GM23338 (cell line): ENCODE measurements at regions not wholly inside any gene's neighbourhood (a gene's known extent, or its start where the extent isn't known, plus 50 kb on each side); places are given as distances from the start of the nearest gene placed in this dataset.
A peak's percentile ranks its signal among the peaks of the same experiment; 100 is the strongest.

Source experiments
- ATAC-seq: fragments of 200-7000 bp; cut with Tn5 transposase; 3 replicates; pipeline ENCODE4 v1.9.1; 2020
- DNase-seq: peaks from one replicate; pipeline ENCODE4 v3.0.0-alpha.2; 2015; ENCODE audit warnings: low spot score
- H2AFZ ChIP-seq: fragments of 200-600 bp; sonication (generic); 2 replicates; pipeline ENCODE4 v1.8.0; 2016; ENCODE audit warnings: antibody characterized with exemption, mild to moderate bottlenecking, moderate library complexity
- H3F3A ChIP-seq: fragments of 200-600 bp; sonication (generic); replicated peaks from 2 replicates; pipeline ENCODE4 v1.8.0; 2017; ENCODE audit warnings: antibody characterized with exemption, mixed run types, low read depth
- H3K27ac ChIP-seq: fragments of 200-600 bp; sonication (generic); 2 replicates; pipeline ENCODE4 v1.6.1; 2016; ENCODE audit warnings: low read depth
- H3K27me3 ChIP-seq: fragments of 200-600 bp; sonication (generic); 2 replicates; pipeline ENCODE4 v1.8.0; 2016; ENCODE audit warnings: mild to moderate bottlenecking, mixed run types, moderate library complexity; ENCODE audit not compliant: insufficient read depth
- H3K36me3 ChIP-seq: fragments of 200-600 bp; sonication (generic); 2 replicates; pipeline ENCODE4 v1.8.0; 2016; ENCODE audit warnings: mild to moderate bottlenecking; ENCODE audit not compliant: insufficient read depth
- H3K4me1 ChIP-seq: fragments of 200-600 bp; sonication (generic); 2 replicates; pipeline ENCODE4 v1.8.0; 2016; ENCODE audit warnings: mild to moderate bottlenecking, moderate library complexity; ENCODE audit not compliant: insufficient read depth
- H3K4me2 ChIP-seq: fragments of 200-600 bp; sonication (generic); 2 replicates; pipeline ENCODE4 v1.7.1; 2017; ENCODE audit warnings: mixed run types
- H3K4me3 ChIP-seq: fragments of 200-600 bp; sonication (generic); 2 replicates; pipeline ENCODE4 v1.6.1; 2016; ENCODE audit warnings: mixed run types
- H3K79me2 ChIP-seq: fragments of 200-600 bp; sonication (generic); replicated peaks from 2 replicates; pipeline ENCODE4 v1.8.0; 2017; ENCODE audit warnings: mild to moderate bottlenecking; ENCODE audit not compliant: insufficient read depth
- H3K9me2 ChIP-seq: fragments of 200-600 bp; sonication (generic); 2 replicates; pipeline ENCODE4 v1.8.0; 2017; ENCODE audit not compliant: insufficient read depth
- H4K20me1 ChIP-seq: fragments of 200-600 bp; sonication (generic); replicated peaks from 2 replicates; pipeline ENCODE4 v1.8.0; 2017; ENCODE audit warnings: mild to moderate bottlenecking; ENCODE audit not compliant: insufficient read depth
- H3K27ac Mint-ChIP-seq: 2 replicates; pipeline ENCODE4 v1.8.0; 2020; ENCODE audit warnings: inconsistent platforms, mild to moderate bottlenecking, moderate library complexity, mixed read lengths
- H3K27me3 Mint-ChIP-seq: 3 replicates; pipeline ENCODE4 v1.8.0; 2022; ENCODE audit warnings: low read depth, mild to moderate bottlenecking, moderate library complexity, mixed read lengths, inconsistent platforms; ENCODE audit not compliant: insufficient read depth, poor library complexity
- H3K36me3 Mint-ChIP-seq: 3 replicates; pipeline ENCODE4 v1.8.0; 2021; ENCODE audit warnings: low read depth, mild to moderate bottlenecking, inconsistent platforms, moderate library complexity, mixed read lengths
- H3K4me1 Mint-ChIP-seq: 3 replicates; pipeline ENCODE4 v1.8.0; 2020; ENCODE audit warnings: mild to moderate bottlenecking, inconsistent platforms, mixed read lengths
- H3K4me3 Mint-ChIP-seq: 3 replicates; pipeline ENCODE4 v1.8.0; 2021; ENCODE audit warnings: moderate library complexity, mild to moderate bottlenecking, inconsistent platforms, mixed read lengths
- H3K9me3 Mint-ChIP-seq: 3 replicates; pipeline ENCODE4 v1.8.0; 2020; ENCODE audit warnings: moderate library complexity, mild to moderate bottlenecking, inconsistent platforms, mixed read lengths
- CREB1 ChIP-seq: fragments of 250-450 bp; sonication (Bioruptor Pico); IDR thresholded peaks from 2 replicates; pipeline ENCODE4 v1.5.0; 2020; ENCODE audit warnings: low read depth, mild to moderate bottlenecking, moderate library complexity
- CTCF ChIP-seq, 2 experiments: fragments of 200-600 bp in 1 of 2; sonication (generic) in 1 of 2; conservative IDR thresholded peaks; 2 replicates each; pipeline versions ENCODE4 v1.5.1 to v1.6.1; 2016 to 2017; ENCODE audit warnings: antibody characterized with exemption in 2 of 2, low read depth in 2 of 2, mild to moderate bottlenecking in 2 of 2, moderate library complexity in 1 of 2
- EZH2 ChIP-seq: fragments of 200-600 bp; sonication (generic); IDR thresholded peaks from one replicate; pipeline ENCODE4 v1.8.0; 2017; ENCODE audit warnings: antibody characterized with exemption, mild to moderate bottlenecking, low read depth; ENCODE audit not compliant: unreplicated experiment
- ZNF462 ChIP-seq: fragments of 250-450 bp; sonication (Bioruptor Pico); IDR thresholded peaks from 2 replicates; pipeline ENCODE4 v1.5.0; 2020; ENCODE audit warnings: mild to moderate bottlenecking, moderate library complexity

DNA sequence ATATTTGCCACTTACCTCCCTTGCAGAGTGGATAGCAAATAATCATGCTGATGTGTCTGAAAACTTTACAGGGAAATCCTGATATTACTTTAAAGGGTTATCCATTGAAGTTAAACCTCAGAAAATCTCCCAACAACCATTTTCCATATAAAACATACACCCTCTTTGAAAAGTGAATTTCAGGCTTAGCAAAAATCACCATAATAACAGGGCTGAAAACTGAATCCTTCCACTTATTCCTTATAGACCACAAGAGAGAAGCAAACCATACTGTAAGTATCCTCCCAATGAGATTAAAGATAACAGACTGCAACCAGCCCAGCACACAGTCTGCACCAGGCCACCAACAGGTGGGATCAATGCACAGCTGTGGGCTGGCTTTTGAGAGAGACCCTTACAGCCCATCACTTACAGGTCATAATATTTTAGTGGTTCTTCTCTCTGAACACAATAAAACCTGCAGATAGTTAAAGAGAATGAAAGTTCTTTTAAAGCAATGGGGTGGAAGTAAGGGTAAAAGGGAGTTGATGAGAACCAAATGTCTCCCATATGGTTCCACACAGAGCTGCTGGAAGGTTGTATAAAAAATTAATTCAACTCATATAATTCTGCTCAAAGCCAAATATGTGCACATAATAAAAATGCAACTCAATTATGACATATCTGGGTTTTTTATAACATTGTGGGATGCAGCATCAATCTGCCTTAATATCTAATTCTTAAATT is 376.2 kb upstream of the GRAMD2B start:
- H4K20me1 ChIP-seq, result no peaks in the 10 kb centered on the region
- H3K36me3 ChIP-seq, result no peaks in the 10 kb centered on the region
- peaks cover 18% of the 10 kb centered on the region for H3K4me1 ChIP-seq
- Mint-ChIP-seq H3K36me3 (peaks cover 8% of the 10 kb centered on the region; the same call in 1 of the 3 replicates), H3K27me3 (peaks cover 2% of the 10 kb centered on the region), H3K4me3 (no peak overlapping the region), H3K27ac (no peak overlapping the region), H3K4me1 (peaks cover 21% of the 10 kb centered on the region), H3K9me3 (no peaks in the 10 kb centered on the region; the same call in 2 of the 3 replicates)
- H3K27me3 ChIP-seq, result no peaks in the 10 kb centered on the region
- H3K79me2 ChIP-seq, result no peaks in the 10 kb centered on the region
- ATAC-seq (no peak), DNase-seq (no peak)
- H3K4me3 ChIP-seq, result no peak overlapping the region
- H3K4me2 ChIP-seq, result no peak overlapping the region
- H3F3A ChIP-seq, result no peaks in the 10 kb centered on the region
- 0 out of 4 replicates have a peak, but pooled peaks of 1 of the 2 experiments have one; percentile 2 for TF ChIP-seq CTCF (conservative IDR thresholded peaks at IDR 0.05; ENCODE audit: low read depth in 2 of 2)
- TF ChIP-seq ZNF462 (CRISPR knock-in tag), result no peak
- TF ChIP-seq EZH2, result no peak
- no peak for TF ChIP-seq CREB1 (CRISPR knock-in tag)
- no peak overlapping the region for H3K27ac ChIP-seq
- H3K9me2 ChIP-seq, result no peaks in the 10 kb centered on the region; the same call in 1 of the 2 replicates
- H2AFZ ChIP-seq, result peak overlapping the region; percentile 76; the same call in 1 of the 2 replicates
